G401 (cell line): ENCODE measurements at regions not wholly inside any gene's neighbourhood (a gene's known extent, or its start where the extent isn't known, plus 50 kb on each side); places are given as distances from the start of the nearest gene placed in this dataset.
"Not testable (repeated sequence)": the region's sequence is repeated elsewhere in the genome, so short reads cannot be mapped to it uniquely, and the experiment has no call there.

Source experiments
- DNase-seq: peaks from one replicate; pipeline ENCODE4 v3.0.0-alpha.2; 2015; ENCODE audit warnings: low spot score
- in situ Hi-C: cut with HindIII; loops from 2 replicates; pipeline ENCODE4 v1.10.0; 2016; ENCODE audit warnings: low sequenced_read_pairs, mixed read lengths

DNA sequence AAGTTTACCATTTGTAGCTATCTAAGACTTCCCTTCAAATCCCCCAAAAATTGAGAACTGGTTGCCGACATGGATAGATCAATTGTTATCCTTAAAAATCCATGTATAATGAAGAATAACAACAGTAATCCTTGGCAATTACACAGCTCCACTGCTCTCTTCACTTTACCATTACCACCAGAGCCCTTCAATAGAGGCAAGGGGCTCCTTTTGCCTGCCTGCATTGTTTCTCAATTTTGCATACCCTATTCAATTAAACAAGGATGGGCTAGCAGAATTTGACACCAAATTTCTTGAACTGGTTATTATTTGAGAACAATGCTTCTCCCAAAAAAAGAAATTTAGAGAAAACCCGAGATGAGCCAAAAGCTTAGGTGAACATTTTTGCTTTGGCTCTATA, 387.8 kb upstream of the PKN2 start:
- no peak for DNase-seq
- in situ Hi-C loops: no loop called here

- in situ Hi-C loops: no loop called here
- DNase-seq: no peak
These were observed 387.4 kb upstream of the PKN2 start for GRCh38 chr1:88296642-88297041.

DNA sequence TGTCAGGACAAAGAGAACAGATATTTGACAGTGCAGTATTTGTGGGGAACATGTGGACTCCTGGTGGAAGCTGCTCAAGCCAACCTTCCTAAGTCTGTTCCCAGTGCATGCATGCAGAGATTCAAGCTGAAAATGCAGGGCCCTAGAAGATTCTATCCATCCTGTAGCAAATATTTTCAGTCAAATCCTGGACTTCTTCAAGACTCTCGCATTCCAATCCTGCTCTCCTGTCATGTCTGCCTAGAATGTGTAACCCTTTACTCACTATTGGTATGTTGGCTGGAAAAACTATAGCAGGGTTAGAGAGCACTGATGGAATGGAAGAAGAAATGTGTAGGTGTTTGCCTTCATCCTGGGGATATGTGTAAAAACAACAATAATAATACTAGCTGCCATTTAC, 385.6 kb upstream of the PKN2 start:
- in situ Hi-C loops: no loop called here
- DNase-seq: no peak

DNA sequence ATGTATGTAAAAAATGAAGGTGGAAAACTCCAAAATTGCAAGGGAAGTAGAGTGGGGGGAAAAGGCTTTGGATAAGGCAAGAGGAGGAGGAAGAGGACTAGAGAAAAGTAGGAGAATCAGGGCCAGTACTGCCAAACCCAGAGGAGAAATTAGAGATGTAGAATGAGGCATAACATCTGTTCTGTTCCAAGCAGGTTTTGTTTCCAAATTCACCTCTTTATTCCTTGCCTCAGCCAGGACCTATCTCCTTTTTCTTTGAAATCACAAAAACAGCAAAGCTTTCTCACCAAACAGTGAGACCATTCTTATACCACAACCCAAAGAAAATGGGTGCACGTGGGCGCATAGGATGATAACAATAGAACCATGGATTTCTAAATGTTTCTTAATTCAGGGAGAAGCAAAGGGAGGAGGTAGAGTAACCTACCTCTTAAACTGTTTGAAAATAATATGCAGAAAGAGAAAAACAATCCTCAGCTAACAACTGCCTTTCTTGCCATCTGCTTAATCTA, 383.3 kb upstream of the PKN2 start:
- DNase-seq: no peak
- in situ Hi-C loops: no loop called here

DNA sequence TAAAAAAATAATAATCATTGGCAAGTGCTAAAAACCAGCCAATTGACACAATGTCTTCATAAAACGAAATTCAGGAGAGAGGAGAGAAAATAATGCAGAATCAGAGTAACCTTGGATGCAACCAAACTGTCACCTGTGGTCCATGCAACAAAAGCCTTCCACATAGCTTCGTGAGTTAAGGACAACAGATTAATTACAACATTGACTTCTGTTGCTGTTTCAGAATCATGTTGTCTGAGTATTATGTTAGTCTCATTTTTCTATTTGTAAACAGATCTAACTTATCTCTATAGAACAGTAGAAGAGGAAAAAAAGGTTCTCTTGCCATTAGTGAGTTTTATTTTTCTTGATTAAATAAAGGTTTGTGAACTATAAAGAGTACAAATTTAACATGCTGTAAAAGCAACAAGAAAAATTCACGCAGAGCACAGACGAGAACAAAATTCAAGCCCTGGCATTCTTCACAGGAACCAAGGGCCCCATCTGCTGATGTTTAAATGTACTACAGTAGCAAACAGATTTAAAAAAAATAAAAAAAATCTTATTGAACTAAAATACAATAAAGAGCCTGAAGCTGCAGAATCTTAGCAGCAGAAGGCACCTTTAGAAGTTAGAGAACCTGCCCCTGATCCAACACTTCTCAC, 381.1 kb upstream of the PKN2 start:
- peak; percentile 24 for DNase-seq
- in situ Hi-C loops: no loop called here

- in situ Hi-C loops: no loop called here
- no peak for DNase-seq
These were observed 372.8 kb upstream of the PKN2 start for GRCh38 chr1:88311265-88311664.

GRCh38 chr1:88311907-88312306, 372.2 kb upstream of the PKN2 start:
- no peak for DNase-seq
- in situ Hi-C loops: no loop called here

GRCh38 chr1:88317396-88317795, 366.7 kb upstream of the PKN2 start:
- no peak for DNase-seq
- in situ Hi-C loops: no loop called here

GRCh38 chr1:88318740-88319139, 365.3 kb upstream of the PKN2 start:
- in situ Hi-C loops: no loop called here
- DNase-seq: no peak

DNA sequence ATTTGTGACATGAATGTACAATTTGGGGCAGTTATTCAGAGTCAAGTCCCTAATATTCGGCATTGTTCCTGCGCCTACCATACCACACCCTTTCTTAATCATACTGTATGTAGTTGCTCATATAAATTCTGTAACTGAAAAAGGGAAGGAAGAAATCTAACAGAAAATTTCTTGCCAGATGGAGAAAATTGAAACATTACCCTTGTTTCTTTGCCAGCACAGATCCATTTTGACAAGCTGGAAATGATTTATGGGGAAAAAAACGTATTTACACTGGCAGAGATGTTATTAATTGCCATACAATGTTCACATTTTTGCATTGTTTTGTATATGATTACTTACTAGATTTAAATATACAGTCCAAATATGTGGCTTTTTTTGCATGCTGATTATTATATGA, 363.8 kb upstream of the PKN2 start:
- in situ Hi-C loops: no loop called here
- no peak for DNase-seq

DNA sequence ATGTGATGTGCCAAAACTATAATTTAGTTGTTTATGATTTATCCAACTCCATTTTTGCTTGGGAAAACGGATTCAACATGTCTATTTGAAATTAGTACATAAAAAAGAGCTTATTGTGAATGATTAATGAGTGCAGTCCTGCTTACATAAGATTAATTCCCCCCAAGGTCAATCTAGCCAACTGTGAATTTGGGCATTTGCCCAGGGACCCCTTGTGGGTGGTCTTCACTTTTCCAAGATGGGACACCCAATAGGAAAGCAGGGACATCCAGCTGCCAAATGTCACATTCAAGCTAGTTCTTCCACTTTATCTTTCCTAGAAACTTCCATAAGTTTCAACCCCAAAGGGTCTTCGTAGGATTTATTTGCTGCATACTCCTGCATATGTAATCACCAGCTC, 362.4 kb upstream of the PKN2 start:
- in situ Hi-C loops: no loop called here
- DNase-seq: no peak

DNA sequence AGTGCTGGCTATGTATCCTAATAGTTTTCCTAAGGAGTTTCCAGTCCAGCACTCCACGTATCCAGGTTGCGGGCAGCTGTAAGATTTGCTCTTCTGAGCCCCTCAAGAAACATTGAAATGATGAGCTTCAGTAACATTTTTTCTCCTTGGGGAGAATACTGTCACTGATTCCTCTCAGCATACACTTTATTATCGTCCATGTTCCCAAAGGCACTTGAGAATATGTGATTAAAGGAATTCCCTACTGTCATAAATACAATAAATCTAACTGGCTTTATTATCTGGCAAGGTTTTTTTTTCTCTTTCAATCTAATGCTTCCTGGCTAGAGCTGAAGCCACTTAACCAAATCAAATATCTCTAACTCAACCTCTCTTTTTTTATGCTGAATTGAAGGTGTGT, 359.2 kb upstream of the PKN2 start:
- in situ Hi-C loops: no loop called here
- no peak for DNase-seq

- in situ Hi-C loops: no loop called here
- DNase-seq: no peak
These were observed 356.4 kb upstream of the PKN2 start for GRCh38 chr1:88327391-88328267.

DNA sequence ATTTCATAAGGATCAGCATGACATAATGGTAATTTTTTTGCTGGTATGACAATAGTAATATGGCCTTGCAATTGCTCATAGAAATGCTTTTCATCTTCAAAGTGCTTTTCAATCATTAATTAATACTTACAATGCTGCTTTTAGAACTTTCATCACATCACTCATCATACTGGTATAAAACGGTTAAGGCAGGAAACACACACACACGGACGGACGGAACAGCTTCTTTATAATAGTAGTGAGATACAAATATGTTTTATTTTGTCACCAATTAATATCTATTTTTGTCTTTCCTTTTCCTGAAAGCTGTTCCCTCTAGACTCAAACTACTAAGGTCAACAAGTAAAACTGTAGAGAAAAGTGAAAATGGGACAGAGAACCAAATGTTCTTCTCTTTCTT, 353.9 kb upstream of the PKN2 start:
- no peak for DNase-seq
- in situ Hi-C loops: no loop called here

DNA sequence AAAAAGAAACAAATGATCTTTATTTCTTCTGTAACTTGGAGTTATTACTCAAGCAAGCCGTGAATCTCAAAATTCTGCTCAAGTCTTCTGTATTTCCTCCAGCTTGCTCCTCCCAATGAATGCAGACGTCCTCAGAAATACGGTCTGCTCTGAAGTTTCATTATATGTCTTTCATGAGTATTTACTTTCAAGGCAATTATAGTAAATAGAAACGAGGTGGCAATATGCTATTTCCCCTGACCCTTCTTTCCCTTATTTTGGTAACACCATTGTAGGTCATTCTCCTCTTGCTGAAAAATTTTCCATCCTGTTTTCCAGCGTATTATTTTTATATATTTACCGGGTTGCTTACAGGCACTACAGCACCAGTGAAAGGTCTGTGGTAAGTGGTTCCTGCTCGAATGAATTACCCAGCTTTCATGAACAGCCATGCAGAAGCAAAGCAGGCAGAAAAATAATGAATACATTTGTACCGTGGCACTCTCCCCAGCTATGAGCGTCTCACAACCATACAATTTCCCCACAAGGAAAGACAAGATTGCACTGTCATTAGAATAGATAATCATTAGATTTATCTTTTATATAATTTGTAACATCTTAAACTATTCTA, 350.9 kb upstream of the PKN2 start:
- in situ Hi-C loops: no loop called here
- DNase-seq: no peak

DNA sequence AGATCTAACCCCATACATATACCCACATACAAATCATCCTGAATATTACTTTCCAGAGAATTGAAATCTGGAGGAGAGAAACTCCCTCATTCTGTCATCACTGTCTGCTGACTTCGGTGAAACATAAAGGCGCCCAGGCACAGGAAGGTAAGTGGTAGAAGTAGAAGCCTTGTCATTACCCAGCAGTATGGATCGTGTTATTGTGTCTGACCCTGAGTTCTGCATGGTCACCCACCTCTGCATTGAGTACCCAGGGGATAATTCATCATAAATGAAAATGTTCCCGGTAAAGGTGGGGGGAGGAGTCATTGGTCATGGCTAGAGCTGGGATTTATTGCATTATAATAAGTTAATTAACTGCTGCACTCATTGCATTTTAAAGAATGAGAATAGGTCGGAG, 342.6 kb upstream of the PKN2 start:
- DNase-seq: no peak
- in situ Hi-C loops: no loop called here

DNA sequence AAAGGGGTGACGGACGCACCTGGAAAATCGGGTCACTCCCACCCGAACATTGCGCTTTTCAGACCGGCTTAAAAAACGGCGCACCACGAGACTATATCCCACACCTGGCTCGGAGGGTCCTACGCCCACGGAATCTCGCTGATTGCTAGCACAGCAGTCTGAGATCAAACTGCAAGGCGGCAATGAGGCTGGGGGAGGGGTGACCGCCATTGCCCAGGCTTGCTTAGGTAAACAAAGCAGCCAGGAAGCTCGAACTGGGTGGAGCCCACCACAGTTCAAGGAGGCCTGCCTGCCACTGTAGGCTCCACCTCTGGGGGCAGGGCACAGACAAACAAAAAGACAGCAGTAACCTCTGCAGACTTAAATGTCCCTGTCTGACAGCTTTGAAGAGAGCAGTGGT, 342.0 kb upstream of the PKN2 start:
- DNase-seq, in situ Hi-C loops: not testable (repeated sequence)

DNA sequence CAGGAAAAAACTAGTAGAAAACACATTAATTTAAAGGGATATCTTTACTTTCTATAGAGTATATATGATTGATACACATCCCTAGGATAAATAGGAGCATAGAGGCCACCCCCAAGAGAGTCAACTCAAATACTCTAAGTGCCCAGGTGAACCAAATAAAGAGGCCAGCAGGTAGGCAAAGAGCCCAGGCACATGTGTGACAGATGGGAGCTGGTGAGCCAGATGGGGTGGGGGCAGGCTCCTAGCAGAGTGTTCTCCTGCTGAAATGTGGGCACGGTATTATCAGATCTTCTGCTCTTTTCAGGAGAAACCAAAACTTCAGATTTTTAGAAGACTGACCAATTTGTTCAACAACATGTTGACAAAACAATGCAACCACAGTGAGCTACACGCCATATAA, 333.4 kb upstream of the PKN2 start:
- no peak for DNase-seq
- in situ Hi-C loops: no loop called here

GRCh38 chr1:88351960-88352359, 332.1 kb upstream of the PKN2 start:
- in situ Hi-C loops: no loop called here

GRCh38 chr1:88354256-88354655, 329.8 kb upstream of the PKN2 start:
- DNase-seq: no peak
- in situ Hi-C loops: no loop called here

More at GRCh38 chr1:88351960-88352359, 332.1 kb upstream of the PKN2 start:
- DNase-seq: no peak
